RCC 7860 (cell line): ENCODE measurements at regions not wholly inside any gene's neighbourhood (a gene's known extent, or its start where the extent isn't known, plus 50 kb on each side); places are given as distances from the start of the nearest gene placed in this dataset.
"Not testable (repeated sequence)": the region's sequence is repeated elsewhere in the genome, so short reads cannot be mapped to it uniquely, and the experiment has no call there.

Source experiments
- DNase-seq: peaks from one replicate; pipeline ENCODE4 v3.0.0-alpha.2; 2015; ENCODE audit warnings: low spot score
- FAIRE-seq: peaks from 2 replicates; lab custom pipeline; 2012; peaks lifted over from hg19 to GRCh38; lab: Jason Lieb, UNC

- FAIRE-seq (no peak), DNase-seq (no peak)
These were observed 173.8 kb upstream of the CNOT2 start for GRCh38 chr12:70069221-70070105.

DNA sequence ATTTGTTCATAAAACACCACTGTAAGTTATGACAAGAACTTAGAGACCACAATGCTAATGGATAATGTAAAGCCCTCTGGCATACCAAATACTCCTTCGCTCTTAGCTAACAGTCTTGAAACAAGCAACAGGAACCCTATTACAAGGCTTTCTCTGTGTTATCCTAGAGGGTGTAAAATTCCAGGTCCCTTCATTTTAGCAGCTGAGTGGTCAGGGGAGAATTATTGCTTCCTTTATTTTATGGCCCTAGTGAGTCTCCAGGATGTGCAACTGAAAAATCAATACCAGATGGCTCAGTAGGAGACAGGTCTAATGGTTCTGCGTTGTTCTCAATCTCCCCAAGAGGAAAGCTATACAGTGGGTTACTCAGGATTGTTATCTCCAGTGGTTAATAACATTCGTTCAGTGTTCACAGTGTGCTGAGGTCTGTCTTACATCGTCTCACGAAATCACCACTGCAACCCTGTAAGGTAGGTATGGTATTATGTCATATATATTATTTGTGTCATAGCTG, 172.7 kb upstream of the CNOT2 start:
- FAIRE-seq = no peak

GRCh38 chr12:70074510-70074909, 168.7 kb upstream of the CNOT2 start:
- DNase-seq (no peak), FAIRE-seq (no peak)

More for the DNA sequence above, 172.7 kb upstream of the CNOT2 start:
- DNase-seq = no peak

DNA sequence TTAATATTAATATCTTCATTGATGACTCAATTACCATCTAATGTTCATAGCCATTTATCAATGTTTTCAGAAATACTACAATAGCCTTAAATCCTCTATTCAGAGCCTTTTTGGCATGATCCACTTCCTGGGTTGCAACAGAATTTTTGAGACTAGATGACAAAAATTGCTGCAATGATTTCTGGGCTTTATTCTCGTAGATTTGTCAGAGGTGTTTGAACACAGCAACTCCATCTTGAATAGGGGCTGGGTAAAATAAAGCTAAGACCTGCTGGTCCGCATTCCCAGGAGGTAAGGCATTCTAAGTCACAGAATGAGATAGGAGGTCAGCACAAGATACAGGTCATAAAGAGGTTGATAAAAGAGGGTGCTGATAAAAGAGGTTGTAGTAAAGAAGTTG, 165.8 kb upstream of the CNOT2 start:
- FAIRE-seq = no peak
- DNase-seq = no peak

GRCh38 chr12:70078161-70078560, 165.1 kb upstream of the CNOT2 start:
- DNase-seq = no peak
- FAIRE-seq = no peak

DNA sequence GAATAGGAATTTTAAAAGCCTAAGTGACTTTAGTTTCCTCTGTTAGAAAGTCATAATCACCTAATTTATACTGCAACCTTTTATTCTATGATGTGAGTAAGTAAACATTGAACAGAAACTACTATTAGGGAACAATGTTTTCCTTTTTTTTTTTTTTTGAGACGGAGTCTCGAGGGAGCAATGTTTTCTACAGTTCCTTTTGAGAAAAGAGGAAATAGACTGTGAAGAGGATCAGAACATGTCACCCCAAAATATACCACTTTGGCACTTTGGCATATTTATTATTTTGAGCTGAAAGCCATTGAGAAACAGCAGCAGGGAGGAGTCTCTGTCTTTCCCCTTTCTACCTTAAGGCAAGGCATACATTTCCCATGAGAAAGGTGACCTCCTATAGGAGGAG, 162.7 kb upstream of the CNOT2 start:
- no peak for FAIRE-seq
- DNase-seq = no peak

GRCh38 chr12:70082997-70083676, 160.1 kb upstream of the CNOT2 start:
- no peak for FAIRE-seq
- no peak for DNase-seq

GRCh38 chr12:70083677-70084020, 159.6 kb upstream of the CNOT2 start:
- DNase-seq = no peak

DNA sequence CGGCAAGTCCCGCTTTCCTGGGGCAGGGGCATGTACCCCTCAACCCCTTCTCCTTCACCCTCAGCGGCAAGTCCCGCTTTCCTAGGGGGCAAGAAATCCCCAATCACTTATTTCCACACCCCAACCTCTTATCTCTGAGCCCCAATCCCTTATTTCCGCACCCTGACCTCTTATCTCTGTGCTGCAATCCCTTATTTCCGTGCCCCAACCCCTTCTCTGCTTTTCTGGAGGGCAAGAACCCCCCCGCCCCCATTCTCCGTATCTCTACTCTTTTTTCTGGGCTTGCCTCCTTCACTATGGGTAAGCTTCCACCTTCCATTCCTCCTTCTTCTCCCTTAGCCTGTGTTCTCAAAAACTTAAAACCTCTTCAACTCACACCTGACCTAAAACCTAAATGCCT, 156.9 kb upstream of the CNOT2 start:
- FAIRE-seq = not testable (repeated sequence)

More at GRCh38 chr12:70083677-70084020, 159.6 kb upstream of the CNOT2 start:
- FAIRE-seq = no peak

GRCh38 chr12:70091021-70091521, 152.2 kb upstream of the CNOT2 start:
- no peak for FAIRE-seq
- DNase-seq = no peak

More for the DNA sequence above, 156.9 kb upstream of the CNOT2 start:
- DNase-seq = not testable (repeated sequence)

- DNase-seq (no peak), FAIRE-seq (no peak)
These were observed 148.8 kb upstream of the CNOT2 start for GRCh38 chr12:70094467-70094866.

- FAIRE-seq (no peak), DNase-seq (no peak)
These were observed 146.3 kb upstream of the CNOT2 start for GRCh38 chr12:70096759-70097410.

DNA sequence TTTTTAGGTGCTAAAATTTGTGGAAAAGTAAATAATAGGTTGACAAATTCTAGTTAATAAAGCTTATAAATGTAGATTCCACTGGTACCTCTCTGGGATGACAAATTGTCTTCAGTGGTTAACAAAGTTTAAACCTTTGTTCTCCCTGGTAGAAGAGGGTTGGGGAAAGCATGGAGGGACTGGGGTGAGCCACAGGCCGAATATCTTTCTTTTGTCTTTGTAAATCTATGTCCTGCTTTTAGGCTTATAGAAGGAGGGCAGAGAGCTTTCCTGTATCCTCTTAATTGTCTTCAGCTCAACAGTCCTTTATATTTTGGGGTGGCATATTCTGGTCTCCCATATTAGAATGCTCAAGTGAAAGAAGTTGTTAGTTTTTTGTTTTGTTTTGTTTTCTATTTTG, 142.2 kb upstream of the CNOT2 start:
- no peak for FAIRE-seq

DNA sequence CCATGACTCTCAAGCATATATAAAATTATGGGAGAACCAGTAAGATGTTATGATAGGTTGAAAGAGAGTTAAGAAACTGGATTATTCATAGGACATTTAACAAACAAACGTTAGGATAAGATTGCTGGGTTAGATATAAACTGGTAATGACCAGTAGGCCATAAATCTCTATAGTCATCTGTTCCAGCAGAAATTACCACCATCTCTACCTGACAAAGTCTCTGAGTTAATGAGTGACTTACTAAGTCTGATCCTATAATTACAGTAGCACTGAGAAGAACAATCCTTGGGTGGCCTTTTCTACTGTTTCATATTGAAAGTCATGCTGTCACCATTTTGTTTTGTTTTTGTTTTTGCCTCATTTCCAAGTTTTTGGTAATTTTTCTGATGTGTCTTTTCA, 136.9 kb upstream of the CNOT2 start:
- FAIRE-seq (no peak), DNase-seq (no peak)

More for the DNA sequence above, 142.2 kb upstream of the CNOT2 start:
- DNase-seq = no peak

- no peak for DNase-seq
- FAIRE-seq = no peak
These were observed 133.1 kb upstream of the CNOT2 start for GRCh38 chr12:70110085-70110484.

- no peak for FAIRE-seq
- no peak for DNase-seq
These were observed 125.6 kb upstream of the CNOT2 start for GRCh38 chr12:70117670-70118069.

- no peak for DNase-seq
- FAIRE-seq = no peak
These were observed 122.3 kb upstream of the CNOT2 start for GRCh38 chr12:70120970-70121369.

DNA sequence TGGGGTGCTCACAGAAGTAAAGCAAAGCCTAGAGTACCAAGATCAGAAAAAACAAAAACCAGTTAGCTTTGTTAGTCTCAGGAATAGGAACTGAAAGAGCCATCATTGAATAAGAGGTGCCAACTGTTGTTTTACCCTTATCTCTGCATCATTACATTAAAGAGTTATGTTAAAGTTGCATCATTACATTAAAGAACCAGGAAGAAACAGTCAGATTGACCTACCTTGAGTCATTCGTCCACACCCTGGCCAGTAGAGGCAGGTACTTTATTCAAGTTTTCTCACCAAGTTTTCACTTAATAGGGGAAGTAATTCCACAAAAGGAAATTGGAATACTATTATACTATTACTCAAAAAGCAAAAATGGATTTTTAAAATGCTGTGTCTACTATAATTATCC, 121.7 kb upstream of the CNOT2 start:
- DNase-seq (no peak), FAIRE-seq (no peak)

GRCh38 chr12:70122804-70123203, 120.4 kb upstream of the CNOT2 start:
- DNase-seq = no peak
- no peak for FAIRE-seq

DNA sequence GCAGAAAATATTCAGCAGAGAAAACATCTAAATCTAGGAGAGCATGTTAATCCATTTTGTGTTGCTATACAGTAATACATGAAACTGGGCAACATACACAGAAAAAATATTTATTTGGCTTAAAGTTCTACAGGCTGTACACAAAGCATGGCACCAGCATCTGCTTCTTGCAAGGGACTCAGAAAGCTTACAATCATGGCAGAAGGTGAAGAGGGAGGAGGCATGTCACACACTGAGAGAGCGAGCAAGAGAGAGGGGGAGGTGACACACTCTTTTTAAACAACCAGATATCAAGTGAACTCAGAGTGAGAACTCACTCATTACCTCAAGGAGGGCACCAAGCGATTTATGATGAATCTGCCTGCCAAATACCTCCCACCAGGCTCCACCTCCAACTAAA, 94.2 kb upstream of the CNOT2 start:
- DNase-seq = no peak
- FAIRE-seq = no peak

DNA sequence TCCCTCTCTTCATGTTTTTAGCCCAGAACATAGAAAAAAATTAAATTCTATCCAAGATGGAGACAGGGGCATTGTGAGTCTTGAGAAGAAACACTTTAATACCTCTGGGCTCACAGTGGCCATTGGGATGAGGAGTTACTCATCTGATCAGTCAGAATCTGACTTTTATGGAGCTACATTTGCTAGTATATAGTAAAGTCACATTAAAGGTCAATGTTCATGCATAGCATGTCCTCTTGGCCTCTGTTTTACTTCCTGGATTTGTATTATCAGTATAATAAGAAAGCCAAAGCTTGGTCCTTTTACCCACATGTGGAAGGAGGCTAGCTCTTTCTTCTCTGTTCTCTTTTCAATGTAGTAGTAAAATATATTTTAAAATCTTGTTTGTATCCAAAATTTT, 93.6 kb upstream of the CNOT2 start:
- FAIRE-seq = no peak
- no peak for DNase-seq
